ENCODE measurements at regions not wholly inside any gene's neighbourhood (a gene's known extent, or its start where the extent isn't known, plus 50 kb on each side); places are given as distances from the start of the nearest gene placed in this dataset.

GRCh38 chr1:99207216-99207615, 57.1 kb upstream of the PLPPR4 start:
- no peak for TF ChIP-seq CTCF (conservative IDR thresholded peaks at IDR 0.05 in 1 of 2, IDR thresholded peaks at IDR 0.05 in 1 of 2; ENCODE audit: extremely low read depth in 1 of 2, insufficient read depth in 1 of 2, low read depth in 1 of 2, low read length in 2 of 2)
- TF ChIP-seq EZH2 (IDR thresholded peaks at IDR 0.05; ENCODE audit: borderline replicate concordance, low read length): no peak

Measured in mammary epithelial cell (primary cell).